ENCODE measurements at regions not wholly inside any gene's neighbourhood (a gene's known extent, or its start where the extent isn't known, plus 50 kb on each side); places are given as distances from the start of the nearest gene placed in this dataset.

- no peak for TF ChIP-seq CTCF (conservative IDR thresholded peaks at IDR 0.05; ENCODE audit: control insufficient read depth, insufficient read depth, low read depth, low read length)
- no peak for DNase-seq (ENCODE audit: low read depth)
- H3K4me3 ChIP-seq (ENCODE audit: control insufficient read depth, low read depth, low read length), result no peak overlapping the region
These were observed 63.7 kb upstream of the DHX40 start for GRCh38 chr17:59501690-59502089.

DNA sequence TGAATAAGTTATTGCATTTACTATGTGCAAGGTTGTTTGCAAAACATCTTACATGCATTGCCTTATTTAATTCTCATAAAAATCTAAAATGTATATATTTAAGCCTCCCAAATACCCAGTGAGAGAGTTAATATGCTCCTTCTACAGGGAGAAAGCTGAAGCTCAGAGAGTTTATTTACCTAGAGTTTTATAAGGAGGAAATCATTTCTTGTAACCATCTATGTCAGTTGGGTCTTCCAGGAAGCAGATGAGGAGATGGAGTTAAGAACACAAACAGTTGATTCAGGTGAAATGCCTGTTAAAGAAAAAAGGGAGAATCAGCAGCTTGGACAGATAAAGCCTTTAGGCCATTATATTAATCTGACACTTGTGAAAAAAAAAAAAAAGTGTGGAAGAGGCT, 62.6 kb upstream of the DHX40 start:
- no peak for TF ChIP-seq CTCF (conservative IDR thresholded peaks at IDR 0.05; ENCODE audit: control insufficient read depth, insufficient read depth, low read depth, low read length)
- no peak for DNase-seq (ENCODE audit: low read depth)
- no peak overlapping the region for H3K4me3 ChIP-seq (ENCODE audit: control insufficient read depth, low read depth, low read length)

DNA sequence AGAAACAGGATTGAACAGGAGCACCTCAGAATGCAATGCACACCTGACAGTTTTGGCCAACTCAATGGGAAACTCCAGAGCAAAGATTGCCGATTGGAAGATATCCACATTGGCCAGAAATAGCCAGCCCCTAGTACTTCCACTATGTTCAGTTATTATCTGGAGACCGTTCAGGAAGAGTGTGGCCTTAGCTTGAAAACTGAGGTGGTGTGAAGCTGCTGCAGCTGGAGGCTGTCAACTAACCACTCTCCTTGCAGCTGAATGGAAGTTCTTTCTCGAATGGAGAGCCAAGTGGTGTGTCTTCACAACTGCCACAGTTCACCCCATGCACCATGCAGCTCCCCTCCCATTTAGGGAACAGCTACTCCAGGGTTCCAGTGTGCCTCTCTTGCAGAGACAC, 61.9 kb upstream of the DHX40 start:
- no peak overlapping the region for H3K4me3 ChIP-seq (ENCODE audit: control insufficient read depth, low read depth, low read length)
- DNase-seq (ENCODE audit: low read depth), result no peak
- no peak for TF ChIP-seq CTCF (conservative IDR thresholded peaks at IDR 0.05; ENCODE audit: control insufficient read depth, insufficient read depth, low read depth, low read length)

DNA sequence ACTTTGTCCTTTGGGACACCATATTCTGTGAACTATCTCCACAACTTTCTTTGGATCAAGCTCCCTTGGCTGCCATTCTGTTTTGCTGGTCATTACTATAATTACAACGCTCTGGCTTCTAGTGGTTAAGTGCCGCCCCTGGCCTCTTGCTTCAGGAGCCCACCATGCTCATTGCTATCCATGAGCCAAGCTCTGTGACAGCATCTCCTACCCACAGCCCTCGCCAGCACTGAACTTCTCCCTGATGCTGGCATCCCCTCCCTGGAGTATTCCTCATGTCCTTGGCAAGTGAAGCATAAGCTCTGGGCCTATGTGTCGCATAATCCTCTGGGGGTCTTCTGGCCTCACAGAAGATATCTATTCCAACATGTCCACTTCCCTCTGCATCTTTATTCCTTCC, 60.6 kb upstream of the DHX40 start:
- no peak for TF ChIP-seq CTCF (conservative IDR thresholded peaks at IDR 0.05; ENCODE audit: control insufficient read depth, insufficient read depth, low read depth, low read length)
- H3K4me3 ChIP-seq (ENCODE audit: control insufficient read depth, low read depth, low read length), result no peak overlapping the region
- DNase-seq (ENCODE audit: low read depth), result no peak

GRCh38 chr17:59505610-59506276, 59.7 kb upstream of the DHX40 start:
- no peak overlapping the region for H3K4me3 ChIP-seq (ENCODE audit: control insufficient read depth, low read depth, low read length)
- no peak for TF ChIP-seq CTCF (conservative IDR thresholded peaks at IDR 0.05; ENCODE audit: control insufficient read depth, insufficient read depth, low read depth, low read length)

GRCh38 chr17:59506894-59507726, 58.3 kb upstream of the DHX40 start:
- H3K4me3 ChIP-seq (ENCODE audit: control insufficient read depth, low read depth, low read length), result no peak overlapping the region
- TF ChIP-seq CTCF (conservative IDR thresholded peaks at IDR 0.05; ENCODE audit: control insufficient read depth, insufficient read depth, low read depth, low read length), result no peak
- peak; percentile 53 for DNase-seq (ENCODE audit: low read depth)

More at GRCh38 chr17:59505610-59506276, 59.7 kb upstream of the DHX40 start:
- DNase-seq (ENCODE audit: low read depth), result peak; percentile 22
